ENCODE measurements at regions not wholly inside any gene's neighbourhood (a gene's known extent, or its start where the extent isn't known, plus 50 kb on each side); places are given as distances from the start of the nearest gene placed in this dataset.

- ATAC-seq (no peak), DNase-seq (ENCODE audit: low spot score) (no peak)
- Mint-ChIP-seq H3K9me3 (peaks cover 6% of the 10 kb centered on the region; the same call in 1 of the 2 replicates), H3K4me3 (no peak overlapping the region), H3K4me1 (peaks cover 37% of the 10 kb centered on the region), H3K27ac (no peak overlapping the region), H3K36me3 (no peaks in the 10 kb centered on the region), H3K27me3 (ENCODE audit: low read depth) (peaks cover 33% of the 10 kb centered on the region)
- ChIA-PET CTCF (interaction anchor here (0.8 to 4.4 kb wide), 7 partner anchors 9 to 219 kb away, joined by 3 to 33 read pairs (median 3); no protein-coding TSS in a partner anchor), POLR2A (no interaction called here)
- TF ChIP-seq CREB1 (CRISPR knock-in tag; IDR thresholded peaks at IDR 0.05) (no peak), NFYB (CRISPR knock-in tag; conservative IDR thresholded peaks at IDR 0.05; ENCODE audit: low read depth) (no peak), MYBL2 (CRISPR knock-in tag; IDR thresholded peaks at IDR 0.05) (no peak), ATF6 (CRISPR knock-in tag; IDR thresholded peaks at IDR 0.05) (no peak), KAT7 (CRISPR knock-in tag; IDR thresholded peaks at IDR 0.05; ENCODE audit: borderline replicate concordance) (no peak), NFE2L1 (CRISPR knock-in tag; IDR thresholded peaks at IDR 0.05) (no peak), NR2C2 (CRISPR knock-in tag; IDR thresholded peaks at IDR 0.05) (no peak), ZNF317 (CRISPR knock-in tag; IDR thresholded peaks at IDR 0.05; ENCODE audit: borderline replicate concordance, low read depth) (no peak)
- TF ChIP-seq, protein P1, sequence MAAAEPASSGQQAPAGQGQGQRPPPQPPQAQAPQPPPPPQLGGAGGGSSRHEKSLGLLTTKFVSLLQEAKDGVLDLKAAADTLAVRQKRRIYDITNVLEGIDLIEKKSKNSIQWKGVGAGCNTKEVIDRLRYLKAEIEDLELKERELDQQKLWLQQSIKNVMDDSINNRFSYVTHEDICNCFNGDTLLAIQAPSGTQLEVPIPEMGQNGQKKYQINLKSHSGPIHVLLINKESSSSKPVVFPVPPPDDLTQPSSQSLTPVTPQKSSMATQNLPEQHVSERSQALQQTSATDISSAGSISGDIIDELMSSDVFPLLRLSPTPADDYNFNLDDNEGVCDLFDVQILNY (CRISPR knock-in tag; IDR thresholded peaks at IDR 0.05): no peak
Observed at GRCh38 chr15:66838671-66839239, 136.7 kb downstream of the SMAD6 start.

GRCh38 chr15:66839506-66840112, 137.6 kb downstream of the SMAD6 start:
- DNase-seq (ENCODE audit: low spot score) (no peak), ATAC-seq (no peak)
- H3K27me3 Mint-ChIP-seq (ENCODE audit: low read depth): peaks cover 40% of the 10 kb centered on the region
- H3K4me3 Mint-ChIP-seq: no peak overlapping the region
- peaks cover 28% of the 10 kb centered on the region for H3K4me1 Mint-ChIP-seq
- no peak overlapping the region for H3K27ac Mint-ChIP-seq
- peaks cover 6% of the 10 kb centered on the region; the same call in 1 of the 2 replicates for H3K9me3 Mint-ChIP-seq
- ChIA-PET CTCF (interaction anchor here (0.8 to 4.4 kb wide), 4 partner anchors 13 to 220 kb away, joined by 3 to 33 read pairs (median 5); no protein-coding TSS in a partner anchor), POLR2A (interaction anchor here (0.9 kb wide), 1 partner anchor 14 kb away, joined by 3 read pairs; no protein-coding TSS in a partner anchor)
- H3K36me3 Mint-ChIP-seq: no peaks in the 10 kb centered on the region
- TF ChIP-seq ZNF138 (CRISPR knock-in tag; conservative IDR thresholded peaks at IDR 0.05) (no peak), JUN (CRISPR knock-in tag; IDR thresholded peaks at IDR 0.05) (no peak), ZBTB21 (CRISPR knock-in tag; IDR thresholded peaks at IDR 0.05; ENCODE audit: borderline replicate concordance) (no peak), MYBL2 (CRISPR knock-in tag; IDR thresholded peaks at IDR 0.05) (no peak), ESRRA (CRISPR knock-in tag; IDR thresholded peaks at IDR 0.05; ENCODE audit: borderline replicate concordance) (no peak), MLX (CRISPR knock-in tag; IDR thresholded peaks at IDR 0.05) (no peak), CREM (CRISPR knock-in tag; IDR thresholded peaks at IDR 0.05) (no peak), STAT6 (CRISPR knock-in tag; conservative IDR thresholded peaks at IDR 0.05; ENCODE audit: low read depth) (no peak), FOXJ3 (CRISPR knock-in tag; IDR thresholded peaks at IDR 0.05; ENCODE audit: borderline replicate concordance) (no peak)
- TF ChIP-seq, protein P2, sequence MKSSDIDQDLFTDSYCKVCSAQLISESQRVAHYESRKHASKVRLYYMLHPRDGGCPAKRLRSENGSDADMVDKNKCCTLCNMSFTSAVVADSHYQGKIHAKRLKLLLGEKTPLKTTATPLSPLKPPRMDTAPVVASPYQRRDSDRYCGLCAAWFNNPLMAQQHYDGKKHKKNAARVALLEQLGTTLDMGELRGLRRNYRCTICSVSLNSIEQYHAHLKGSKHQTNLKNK (CRISPR knock-in tag; IDR thresholded peaks at IDR 0.05): no peak
- TF ChIP-seq, protein P3, sequence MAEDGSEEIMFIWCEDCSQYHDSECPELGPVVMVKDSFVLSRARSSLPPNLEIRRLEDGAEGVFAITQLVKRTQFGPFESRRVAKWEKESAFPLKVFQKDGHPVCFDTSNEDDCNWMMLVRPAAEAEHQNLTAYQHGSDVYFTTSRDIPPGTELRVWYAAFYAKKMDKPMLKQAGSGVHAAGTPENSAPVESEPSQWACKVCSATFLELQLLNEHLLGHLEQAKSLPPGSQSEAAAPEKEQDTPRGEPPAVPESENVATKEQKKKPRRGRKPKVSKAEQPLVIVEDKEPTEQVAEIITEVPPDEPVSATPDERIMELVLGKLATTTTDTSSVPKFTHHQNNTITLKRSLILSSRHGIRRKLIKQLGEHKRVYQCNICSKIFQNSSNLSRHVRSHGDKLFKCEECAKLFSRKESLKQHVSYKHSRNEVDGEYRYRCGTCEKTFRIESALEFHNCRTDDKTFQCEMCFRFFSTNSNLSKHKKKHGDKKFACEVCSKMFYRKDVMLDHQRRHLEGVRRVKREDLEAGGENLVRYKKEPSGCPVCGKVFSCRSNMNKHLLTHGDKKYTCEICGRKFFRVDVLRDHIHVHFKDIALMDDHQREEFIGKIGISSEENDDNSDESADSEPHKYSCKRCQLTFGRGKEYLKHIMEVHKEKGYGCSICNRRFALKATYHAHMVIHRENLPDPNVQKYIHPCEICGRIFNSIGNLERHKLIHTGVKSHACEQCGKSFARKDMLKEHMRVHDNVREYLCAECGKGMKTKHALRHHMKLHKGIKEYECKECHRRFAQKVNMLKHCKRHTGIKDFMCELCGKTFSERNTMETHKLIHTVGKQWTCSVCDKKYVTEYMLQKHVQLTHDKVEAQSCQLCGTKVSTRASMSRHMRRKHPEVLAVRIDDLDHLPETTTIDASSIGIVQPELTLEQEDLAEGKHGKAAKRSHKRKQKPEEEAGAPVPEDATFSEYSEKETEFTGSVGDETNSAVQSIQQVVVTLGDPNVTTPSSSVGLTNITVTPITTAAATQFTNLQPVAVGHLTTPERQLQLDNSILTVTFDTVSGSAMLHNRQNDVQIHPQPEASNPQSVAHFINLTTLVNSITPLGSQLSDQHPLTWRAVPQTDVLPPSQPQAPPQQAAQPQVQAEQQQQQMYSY (CRISPR knock-in tag; IDR thresholded peaks at IDR 0.05): no peak
- TF ChIP-seq, protein P4, sequence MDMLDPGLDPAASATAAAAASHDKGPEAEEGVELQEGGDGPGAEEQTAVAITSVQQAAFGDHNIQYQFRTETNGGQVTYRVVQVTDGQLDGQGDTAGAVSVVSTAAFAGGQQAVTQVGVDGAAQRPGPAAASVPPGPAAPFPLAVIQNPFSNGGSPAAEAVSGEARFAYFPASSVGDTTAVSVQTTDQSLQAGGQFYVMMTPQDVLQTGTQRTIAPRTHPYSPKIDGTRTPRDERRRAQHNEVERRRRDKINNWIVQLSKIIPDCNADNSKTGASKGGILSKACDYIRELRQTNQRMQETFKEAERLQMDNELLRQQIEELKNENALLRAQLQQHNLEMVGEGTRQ (CRISPR knock-in tag; IDR thresholded peaks at IDR 0.05): no peak
- TF ChIP-seq, protein P5, sequence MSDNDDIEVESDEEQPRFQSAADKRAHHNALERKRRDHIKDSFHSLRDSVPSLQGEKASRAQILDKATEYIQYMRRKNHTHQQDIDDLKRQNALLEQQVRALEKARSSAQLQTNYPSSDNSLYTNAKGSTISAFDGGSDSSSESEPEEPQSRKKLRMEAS (CRISPR knock-in tag; IDR thresholded peaks at IDR 0.05): no peak
